ENCODE measurements at regions not wholly inside any gene's neighbourhood (a gene's known extent, or its start where the extent isn't known, plus 50 kb on each side); places are given as distances from the start of the nearest gene placed in this dataset.
A peak's percentile ranks its signal among the peaks of the same experiment; 100 is the strongest.

DNA sequence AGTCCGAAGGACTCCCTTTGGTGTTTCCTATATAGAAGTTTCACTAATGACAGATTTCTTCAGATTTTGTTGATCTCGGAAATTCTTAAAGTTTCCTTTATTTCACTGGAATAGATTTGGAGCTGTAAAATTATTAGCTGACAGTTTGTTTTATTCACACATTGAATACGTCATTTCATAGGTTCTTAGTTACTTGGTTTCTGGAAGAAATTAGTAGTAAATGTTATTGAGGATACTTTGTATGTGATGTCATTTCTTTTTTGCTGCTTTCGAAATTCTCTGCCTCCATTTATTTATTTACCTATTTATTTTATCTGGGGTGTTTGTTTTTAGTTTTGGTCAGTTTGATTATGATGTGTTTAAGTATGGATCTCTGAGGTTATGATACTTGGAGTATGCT, 1205.9 kb upstream of the GYPC start:
- TF ChIP-seq, protein P1, sequence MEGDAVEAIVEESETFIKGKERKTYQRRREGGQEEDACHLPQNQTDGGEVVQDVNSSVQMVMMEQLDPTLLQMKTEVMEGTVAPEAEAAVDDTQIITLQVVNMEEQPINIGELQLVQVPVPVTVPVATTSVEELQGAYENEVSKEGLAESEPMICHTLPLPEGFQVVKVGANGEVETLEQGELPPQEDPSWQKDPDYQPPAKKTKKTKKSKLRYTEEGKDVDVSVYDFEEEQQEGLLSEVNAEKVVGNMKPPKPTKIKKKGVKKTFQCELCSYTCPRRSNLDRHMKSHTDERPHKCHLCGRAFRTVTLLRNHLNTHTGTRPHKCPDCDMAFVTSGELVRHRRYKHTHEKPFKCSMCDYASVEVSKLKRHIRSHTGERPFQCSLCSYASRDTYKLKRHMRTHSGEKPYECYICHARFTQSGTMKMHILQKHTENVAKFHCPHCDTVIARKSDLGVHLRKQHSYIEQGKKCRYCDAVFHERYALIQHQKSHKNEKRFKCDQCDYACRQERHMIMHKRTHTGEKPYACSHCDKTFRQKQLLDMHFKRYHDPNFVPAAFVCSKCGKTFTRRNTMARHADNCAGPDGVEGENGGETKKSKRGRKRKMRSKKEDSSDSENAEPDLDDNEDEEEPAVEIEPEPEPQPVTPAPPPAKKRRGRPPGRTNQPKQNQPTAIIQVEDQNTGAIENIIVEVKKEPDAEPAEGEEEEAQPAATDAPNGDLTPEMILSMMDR (IDR thresholded peaks at IDR 0.05; ENCODE audit: control insufficient read depth, extremely low read depth, insufficient read depth) = no peak
- H3K4me3 ChIP-seq (ENCODE audit: low read depth, low read length) = no peak overlapping the region
- DNase-seq (ENCODE audit: low read depth) = no peak

DNA sequence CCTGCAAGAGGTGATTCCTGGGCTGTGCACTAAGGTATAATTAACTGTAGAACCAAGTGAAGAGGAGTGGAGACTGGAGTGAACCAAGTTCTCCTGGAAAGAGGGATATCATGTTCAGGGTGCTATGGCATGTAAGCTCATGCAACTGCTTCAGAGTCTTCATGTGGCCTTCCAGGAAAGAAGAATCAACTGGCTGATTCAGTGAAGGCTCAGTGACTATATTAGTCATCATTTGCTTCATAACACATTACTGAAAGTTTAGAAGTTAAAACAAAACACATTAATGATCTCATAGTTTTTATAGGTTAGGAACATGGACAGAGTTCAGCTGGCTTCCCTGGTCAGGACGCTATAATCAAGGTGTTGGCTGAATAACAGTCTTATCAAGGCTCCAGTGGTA, 1200.8 kb upstream of the GYPC start:
- no peak overlapping the region for H3K4me3 ChIP-seq (ENCODE audit: low read depth, low read length)
- DNase-seq (ENCODE audit: low read depth) = no peak
- TF ChIP-seq, protein P1 (IDR thresholded peaks at IDR 0.05; ENCODE audit: control insufficient read depth, extremely low read depth, insufficient read depth) = no peak

DNA sequence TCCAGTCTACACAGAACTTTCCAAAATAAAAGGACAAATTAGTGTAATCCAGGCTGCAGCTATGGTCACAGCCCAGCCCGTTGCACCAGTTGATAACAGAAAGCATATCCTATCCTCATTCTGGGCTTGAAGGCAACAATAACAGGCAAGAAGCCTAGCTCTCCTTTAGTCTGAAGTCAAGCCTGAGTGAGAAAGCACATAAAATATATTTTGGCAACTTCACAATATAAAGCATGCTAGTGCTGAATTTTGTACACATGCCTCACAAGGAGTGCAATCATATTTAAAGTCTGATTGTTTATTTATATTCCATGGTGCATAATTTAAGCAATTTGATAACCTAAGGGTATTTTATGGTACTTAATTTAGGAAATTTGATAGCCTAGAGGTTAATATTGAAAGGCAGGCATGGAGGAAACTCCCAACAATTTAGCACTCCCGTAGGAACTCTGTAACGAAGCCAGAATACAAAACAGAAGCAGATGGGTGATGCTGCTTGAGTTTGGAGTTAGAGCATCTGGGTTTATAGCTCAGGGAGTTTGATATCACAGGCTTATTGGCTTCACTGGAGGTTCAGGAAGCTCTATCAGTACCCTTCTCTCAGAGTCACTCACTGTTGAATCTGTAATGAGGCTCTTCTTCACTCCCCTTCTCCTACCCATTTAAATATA, 1199.1 kb upstream of the GYPC start:
- no peak for DNase-seq (ENCODE audit: low read depth)
- no peak overlapping the region for H3K4me3 ChIP-seq (ENCODE audit: low read depth, low read length)
- TF ChIP-seq, protein P1 (IDR thresholded peaks at IDR 0.05; ENCODE audit: control insufficient read depth, extremely low read depth, insufficient read depth) = no peak

DNA sequence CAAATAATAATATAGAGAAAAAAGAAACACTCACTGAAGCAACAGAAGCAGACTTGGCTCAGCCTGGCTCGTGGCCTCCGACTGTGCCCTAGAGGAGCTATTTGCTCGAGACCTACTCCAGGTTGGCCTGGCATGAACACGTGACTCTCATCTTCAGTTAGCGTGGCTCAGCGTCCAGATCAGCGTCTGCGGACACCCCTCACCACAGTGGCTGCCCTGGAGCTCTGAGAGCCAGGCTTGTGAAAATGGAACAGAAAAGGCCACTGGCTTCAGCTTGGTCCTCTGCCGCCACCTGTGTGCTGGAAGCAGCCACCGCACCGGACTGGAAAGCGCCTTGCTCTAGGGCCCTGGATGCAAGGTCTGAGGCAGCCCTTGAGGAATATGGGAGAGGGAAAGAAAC, 1184.0 kb upstream of the GYPC start:
- no peak for DNase-seq (ENCODE audit: low read depth)
- TF ChIP-seq, protein P1 (IDR thresholded peaks at IDR 0.05; ENCODE audit: control insufficient read depth, extremely low read depth, insufficient read depth) = peak; percentile 52

DNA sequence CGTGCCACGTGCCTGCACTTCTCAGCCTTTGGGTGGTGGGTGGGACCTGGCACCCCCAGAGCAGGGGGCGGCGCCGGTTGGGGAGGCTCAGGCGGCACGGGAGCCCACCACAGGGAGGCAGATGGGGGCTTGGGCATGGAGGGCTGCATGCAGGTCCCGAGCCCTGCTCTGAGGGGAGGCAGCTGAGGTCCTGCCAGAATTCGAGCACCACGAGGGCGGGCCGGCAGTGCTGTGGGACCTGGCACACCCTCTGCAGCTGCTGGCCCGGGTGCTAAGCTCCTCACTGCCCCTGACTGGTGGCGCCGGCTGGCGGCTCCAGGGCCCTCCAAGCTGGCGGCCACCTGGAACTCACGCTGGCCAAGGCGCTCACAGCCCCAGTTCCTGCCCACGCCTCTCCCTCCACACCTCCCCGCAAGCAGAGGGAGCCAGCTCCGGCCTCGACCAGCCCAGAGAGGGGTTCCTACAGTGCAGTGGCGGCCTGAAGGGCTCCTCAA, 1176.8 kb upstream of the GYPC start:
- DNase-seq (ENCODE audit: low read depth) = no peak
- TF ChIP-seq, protein P1 (IDR thresholded peaks at IDR 0.05; ENCODE audit: control insufficient read depth, extremely low read depth, insufficient read depth) = no peak
- H3K4me3 ChIP-seq (ENCODE audit: low read depth, low read length) = no peak overlapping the region

More for the DNA sequence above, 1184.0 kb upstream of the GYPC start:
- no peak overlapping the region for H3K4me3 ChIP-seq (ENCODE audit: low read depth, low read length)

DNA sequence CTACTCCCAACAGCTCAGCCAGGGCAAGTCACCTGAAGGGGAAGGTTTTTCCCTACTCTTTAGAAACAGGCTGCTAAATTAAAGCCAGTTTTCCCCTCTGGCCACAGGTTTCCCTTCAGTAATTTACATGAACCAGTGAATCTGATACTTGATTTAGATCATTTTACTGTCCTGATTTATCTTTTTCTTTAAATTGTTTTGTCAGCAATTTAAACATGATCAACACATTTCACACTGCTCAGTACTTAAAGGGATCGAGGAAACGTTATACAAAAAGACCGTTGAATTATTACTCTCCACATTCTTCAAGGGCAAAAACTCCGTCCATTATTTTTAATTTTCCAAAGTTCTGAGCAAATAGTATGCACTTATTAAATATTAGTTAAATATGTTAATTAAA, 1165.7 kb upstream of the GYPC start:
- TF ChIP-seq, protein P1 (IDR thresholded peaks at IDR 0.05; ENCODE audit: control insufficient read depth, extremely low read depth, insufficient read depth) = no peak
- DNase-seq (ENCODE audit: low read depth) = no peak

DNA sequence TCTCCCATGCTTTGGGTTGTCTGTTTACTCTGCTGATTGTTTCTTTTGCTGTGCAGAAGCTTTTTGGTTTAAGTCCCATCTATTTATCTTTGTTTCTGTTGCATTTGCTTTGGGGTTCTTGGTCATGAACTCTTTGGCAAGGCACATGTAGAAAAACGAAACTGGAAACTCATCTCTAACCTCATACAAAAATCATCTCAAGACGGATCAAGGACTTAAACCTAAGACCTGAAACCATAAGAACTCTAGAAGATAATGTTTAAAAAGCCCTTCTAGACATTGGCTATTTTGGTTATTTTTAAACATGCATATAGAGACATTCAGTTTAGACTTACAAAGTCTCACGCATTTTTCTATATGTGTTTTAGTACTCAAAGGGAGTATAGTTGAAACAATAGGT, 1164.3 kb upstream of the GYPC start:
- no peak overlapping the region for H3K4me3 ChIP-seq (ENCODE audit: low read depth, low read length)
- TF ChIP-seq, protein P1 (IDR thresholded peaks at IDR 0.05; ENCODE audit: control insufficient read depth, extremely low read depth, insufficient read depth) = no peak
- no peak for DNase-seq (ENCODE audit: low read depth)

More for the DNA sequence above, 1165.7 kb upstream of the GYPC start:
- H3K4me3 ChIP-seq (ENCODE audit: low read depth, low read length) = no peak overlapping the region
